SK-N-SH (cell line): ENCODE measurements at regions not wholly inside any gene's neighbourhood (a gene's known extent, or its start where the extent isn't known, plus 50 kb on each side); places are given as distances from the start of the nearest gene placed in this dataset.

Source experiments
- CHD2 ChIP-seq: fragments of 150-350 bp; IDR thresholded peaks from 2 replicates; pipeline ENCODE4 v1.6.1; 2018; ENCODE audit warnings: low read length; ENCODE audit not compliant: partially characterized antibody
- ELF1 ChIP-seq: IDR thresholded peaks from 2 replicates; pipeline ENCODE4 v1.4.0; 2012
- EP300 ChIP-seq, 2 experiments: IDR thresholded peaks; 2 replicates each; pipeline versions ENCODE4 v1.4.0 to v1.6.1; 2012; ENCODE audit warnings: borderline replicate concordance in 1 of 2, low read depth in 1 of 2, low read length in 1 of 2
- EZH2phosphoT487 ChIP-seq: fragments of 200-600 bp; sonication (generic); IDR thresholded peaks from 2 replicates; pipeline ENCODE4 v1.6.1; 2017; ENCODE audit warnings: low read depth, mixed run types, mild to moderate bottlenecking, antibody characterized with exemption, moderate library complexity, borderline replicate concordance
- FOXM1 ChIP-seq: IDR thresholded peaks from 2 replicates; pipeline ENCODE4 v1.4.0; 2012; ENCODE audit warnings: low read depth, mild to moderate bottlenecking
- GABPA ChIP-seq: IDR thresholded peaks from 2 replicates; pipeline ENCODE4 v1.4.0; 2012; ENCODE audit warnings: low read depth, mild to moderate bottlenecking
- MEF2A ChIP-seq: IDR thresholded peaks from 2 replicates; pipeline ENCODE4 v1.4.0; 2012; ENCODE audit warnings: low read depth, borderline replicate concordance
- POLR2AphosphoS5 ChIP-seq: IDR thresholded peaks from 2 replicates; pipeline ENCODE4 v1.6.1; 2012; ENCODE audit warnings: low read depth, low read length
- RAD21 ChIP-seq: IDR thresholded peaks from 2 replicates; pipeline ENCODE4 v1.6.1; 2012; ENCODE audit warnings: mild to moderate bottlenecking, low read length
- TEAD4 ChIP-seq: IDR thresholded peaks from 2 replicates; pipeline ENCODE4 v1.4.0; 2012; ENCODE audit warnings: mild to moderate bottlenecking, borderline replicate concordance; ENCODE audit not compliant: insufficient read depth
- TF ChIP-seq, protein P1 (sequence below): fragments of 200-600 bp; sonication (generic); IDR thresholded peaks from 2 replicates; pipeline ENCODE4 v1.6.1; 2017; ENCODE audit warnings: antibody characterized with exemption, mild to moderate bottlenecking, moderate library complexity
- TF ChIP-seq, protein P2 (sequence below): IDR thresholded peaks from 2 replicates; pipeline ENCODE4 v1.6.1; 2012; ENCODE audit warnings: mild to moderate bottlenecking, low read depth, low read length, moderate library complexity
- TF ChIP-seq, protein P3 (sequence below): IDR thresholded peaks from 2 replicates; pipeline ENCODE4 v1.4.0; 2012; ENCODE audit warnings: low read depth, borderline replicate concordance

DNA sequence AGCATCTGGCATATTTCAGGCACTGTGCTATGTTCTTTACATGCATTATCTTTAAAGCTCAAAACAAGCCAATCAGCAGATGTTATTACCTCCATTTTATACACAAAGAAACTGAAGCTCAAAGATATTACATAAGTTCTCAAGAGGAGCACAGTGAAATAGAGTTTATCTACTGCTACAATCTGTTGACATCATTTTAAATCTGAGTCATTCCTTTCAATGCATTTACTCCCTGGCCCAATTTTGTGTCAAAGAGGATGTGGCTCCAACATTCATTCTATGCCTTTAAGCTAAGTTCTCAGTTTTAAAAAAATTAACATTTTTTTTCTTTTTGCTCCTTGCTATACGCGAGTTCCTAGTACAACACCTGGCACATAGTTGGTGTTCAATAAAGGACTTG lies 486.3 kb upstream of the ZNF462 start:
- TF ChIP-seq TEAD4 (no peak), CHD2 (no peak), POLR2AphosphoS5 (no peak), EZH2phosphoT487 (no peak), FOXM1 (no peak), EP300 (IDR thresholded peaks at IDR 0.05; ENCODE audit: borderline replicate concordance in 1 of 2, low read depth in 1 of 2, low read length in 1 of 2) (no peak), GABPA (no peak), RAD21 (no peak), ELF1 (no peak), MEF2A (no peak)
- TF ChIP-seq, protein P1, sequence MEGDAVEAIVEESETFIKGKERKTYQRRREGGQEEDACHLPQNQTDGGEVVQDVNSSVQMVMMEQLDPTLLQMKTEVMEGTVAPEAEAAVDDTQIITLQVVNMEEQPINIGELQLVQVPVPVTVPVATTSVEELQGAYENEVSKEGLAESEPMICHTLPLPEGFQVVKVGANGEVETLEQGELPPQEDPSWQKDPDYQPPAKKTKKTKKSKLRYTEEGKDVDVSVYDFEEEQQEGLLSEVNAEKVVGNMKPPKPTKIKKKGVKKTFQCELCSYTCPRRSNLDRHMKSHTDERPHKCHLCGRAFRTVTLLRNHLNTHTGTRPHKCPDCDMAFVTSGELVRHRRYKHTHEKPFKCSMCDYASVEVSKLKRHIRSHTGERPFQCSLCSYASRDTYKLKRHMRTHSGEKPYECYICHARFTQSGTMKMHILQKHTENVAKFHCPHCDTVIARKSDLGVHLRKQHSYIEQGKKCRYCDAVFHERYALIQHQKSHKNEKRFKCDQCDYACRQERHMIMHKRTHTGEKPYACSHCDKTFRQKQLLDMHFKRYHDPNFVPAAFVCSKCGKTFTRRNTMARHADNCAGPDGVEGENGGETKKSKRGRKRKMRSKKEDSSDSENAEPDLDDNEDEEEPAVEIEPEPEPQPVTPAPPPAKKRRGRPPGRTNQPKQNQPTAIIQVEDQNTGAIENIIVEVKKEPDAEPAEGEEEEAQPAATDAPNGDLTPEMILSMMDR, result no peak
- TF ChIP-seq, protein P2, sequence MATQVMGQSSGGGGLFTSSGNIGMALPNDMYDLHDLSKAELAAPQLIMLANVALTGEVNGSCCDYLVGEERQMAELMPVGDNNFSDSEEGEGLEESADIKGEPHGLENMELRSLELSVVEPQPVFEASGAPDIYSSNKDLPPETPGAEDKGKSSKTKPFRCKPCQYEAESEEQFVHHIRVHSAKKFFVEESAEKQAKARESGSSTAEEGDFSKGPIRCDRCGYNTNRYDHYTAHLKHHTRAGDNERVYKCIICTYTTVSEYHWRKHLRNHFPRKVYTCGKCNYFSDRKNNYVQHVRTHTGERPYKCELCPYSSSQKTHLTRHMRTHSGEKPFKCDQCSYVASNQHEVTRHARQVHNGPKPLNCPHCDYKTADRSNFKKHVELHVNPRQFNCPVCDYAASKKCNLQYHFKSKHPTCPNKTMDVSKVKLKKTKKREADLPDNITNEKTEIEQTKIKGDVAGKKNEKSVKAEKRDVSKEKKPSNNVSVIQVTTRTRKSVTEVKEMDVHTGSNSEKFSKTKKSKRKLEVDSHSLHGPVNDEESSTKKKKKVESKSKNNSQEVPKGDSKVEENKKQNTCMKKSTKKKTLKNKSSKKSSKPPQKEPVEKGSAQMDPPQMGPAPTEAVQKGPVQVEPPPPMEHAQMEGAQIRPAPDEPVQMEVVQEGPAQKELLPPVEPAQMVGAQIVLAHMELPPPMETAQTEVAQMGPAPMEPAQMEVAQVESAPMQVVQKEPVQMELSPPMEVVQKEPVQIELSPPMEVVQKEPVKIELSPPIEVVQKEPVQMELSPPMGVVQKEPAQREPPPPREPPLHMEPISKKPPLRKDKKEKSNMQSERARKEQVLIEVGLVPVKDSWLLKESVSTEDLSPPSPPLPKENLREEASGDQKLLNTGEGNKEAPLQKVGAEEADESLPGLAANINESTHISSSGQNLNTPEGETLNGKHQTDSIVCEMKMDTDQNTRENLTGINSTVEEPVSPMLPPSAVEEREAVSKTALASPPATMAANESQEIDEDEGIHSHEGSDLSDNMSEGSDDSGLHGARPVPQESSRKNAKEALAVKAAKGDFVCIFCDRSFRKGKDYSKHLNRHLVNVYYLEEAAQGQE, result no peak
- TF ChIP-seq, protein P3, sequence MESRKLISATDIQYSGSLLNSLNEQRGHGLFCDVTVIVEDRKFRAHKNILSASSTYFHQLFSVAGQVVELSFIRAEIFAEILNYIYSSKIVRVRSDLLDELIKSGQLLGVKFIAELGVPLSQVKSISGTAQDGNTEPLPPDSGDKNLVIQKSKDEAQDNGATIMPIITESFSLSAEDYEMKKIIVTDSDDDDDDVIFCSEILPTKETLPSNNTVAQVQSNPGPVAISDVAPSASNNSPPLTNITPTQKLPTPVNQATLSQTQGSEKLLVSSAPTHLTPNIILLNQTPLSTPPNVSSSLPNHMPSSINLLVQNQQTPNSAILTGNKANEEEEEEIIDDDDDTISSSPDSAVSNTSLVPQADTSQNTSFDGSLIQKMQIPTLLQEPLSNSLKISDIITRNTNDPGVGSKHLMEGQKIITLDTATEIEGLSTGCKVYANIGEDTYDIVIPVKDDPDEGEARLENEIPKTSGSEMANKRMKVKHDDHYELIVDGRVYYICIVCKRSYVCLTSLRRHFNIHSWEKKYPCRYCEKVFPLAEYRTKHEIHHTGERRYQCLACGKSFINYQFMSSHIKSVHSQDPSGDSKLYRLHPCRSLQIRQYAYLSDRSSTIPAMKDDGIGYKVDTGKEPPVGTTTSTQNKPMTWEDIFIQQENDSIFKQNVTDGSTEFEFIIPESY, result no peak
